ENCODE measurements at regions not wholly inside any gene's neighbourhood (a gene's known extent, or its start where the extent isn't known, plus 50 kb on each side); places are given as distances from the start of the nearest gene placed in this dataset.

GRCh38 chr1:227432981-227433380 is 114.7 kb upstream of the CDC42BPA start:
- no peaks in the 10 kb centered on the region for H3K36me3 ChIP-seq
- H3K4me3 ChIP-seq = no peak overlapping the region
- H3K4me1 ChIP-seq (ENCODE audit: control insufficient read depth in 1 of 2, low read depth in 2 of 2) = peaks cover 15 to 36% of the 10 kb centered on the region in 2 donors
- no peaks in the 10 kb centered on the region for H3K27me3 ChIP-seq (replicated peaks; ENCODE audit: insufficient read depth)
- no peaks in the 10 kb centered on the region for H3K9me3 ChIP-seq
- H3K27ac ChIP-seq = no peak overlapping the region
- ATAC-seq (ENCODE audit: insufficient number of reproducible peaks, low FRiP score, low read depth) = no peak
- no peak for TF ChIP-seq CTCF (IDR thresholded peaks at IDR 0.05)
- DNase-seq (ENCODE audit: low spot score) = no peak

GRCh38 chr1:227432181-227432535 is 113.9 kb upstream of the CDC42BPA start:
- Histone ChIP-seq H3K27ac (peak overlapping the region in 1 of 2 donors; percentile 13), H3K4me3 (no peak overlapping the region), H3K36me3 (no peaks in the 10 kb centered on the region), H3K9me3 (no peaks in the 10 kb centered on the region), H3K27me3 (replicated peaks; ENCODE audit: insufficient read depth) (no peaks in the 10 kb centered on the region), H3K4me1 (ENCODE audit: control insufficient read depth in 1 of 2, low read depth in 2 of 2) (peaks cover 15 to 38% of the 10 kb centered on the region in 2 donors)
- DNase-seq (ENCODE audit: low spot score) (no peak), ATAC-seq (ENCODE audit: insufficient number of reproducible peaks, low FRiP score, low read depth) (no peak)
- no peak for TF ChIP-seq CTCF (IDR thresholded peaks at IDR 0.05)

- H3K27ac ChIP-seq = peak overlapping the region; percentile 59 to 66
- no peak for DNase-seq (ENCODE audit: low spot score)
- H3K27me3 ChIP-seq (replicated peaks; ENCODE audit: insufficient read depth) = no peaks in the 10 kb centered on the region
- no peak for TF ChIP-seq CTCF (IDR thresholded peaks at IDR 0.05)
- peaks cover 15 to 38% of the 10 kb centered on the region in 2 donors for H3K4me1 ChIP-seq (ENCODE audit: control insufficient read depth in 1 of 2, low read depth in 2 of 2)
- ATAC-seq (ENCODE audit: insufficient number of reproducible peaks, low FRiP score, low read depth) = no peak
- H3K4me3 ChIP-seq = no peak overlapping the region
- H3K9me3 ChIP-seq = no peaks in the 10 kb centered on the region
- no peaks in the 10 kb centered on the region for H3K36me3 ChIP-seq
Observed at GRCh38 chr1:227429447-227430359, 111.4 kb upstream of the CDC42BPA start.

DNA sequence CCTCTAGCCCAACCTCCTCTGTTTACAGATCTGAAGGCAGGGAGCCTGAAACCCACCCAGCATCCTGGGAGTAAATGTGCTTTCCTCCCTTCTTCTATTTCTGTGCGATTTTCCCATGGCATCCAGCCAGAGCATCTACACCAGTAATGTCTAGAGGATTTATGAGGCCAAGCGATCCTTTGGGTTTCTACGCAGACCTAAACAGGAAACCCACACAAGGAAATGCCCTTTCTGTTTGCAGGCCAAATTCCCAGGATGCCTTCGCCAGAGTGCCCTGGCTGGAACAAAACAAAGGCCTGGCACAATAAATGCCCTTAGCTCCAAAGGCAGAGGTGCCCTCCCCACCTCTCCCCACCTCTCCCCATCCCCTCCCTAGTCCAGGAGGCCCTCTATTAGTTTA is 110.5 kb upstream of the CDC42BPA start:
- Histone ChIP-seq H3K36me3 (no peaks in the 10 kb centered on the region), H3K4me3 (no peak overlapping the region), H3K4me1 (ENCODE audit: control insufficient read depth in 1 of 2, low read depth in 2 of 2) (peaks cover 15 to 38% of the 10 kb centered on the region in 2 donors), H3K27me3 (replicated peaks; ENCODE audit: insufficient read depth) (no peaks in the 10 kb centered on the region), H3K27ac (peak overlapping the region; percentile 59 to 66), H3K9me3 (no peaks in the 10 kb centered on the region)
- TF ChIP-seq CTCF (IDR thresholded peaks at IDR 0.05) = no peak
- DNase-seq (ENCODE audit: low spot score) (no peak), ATAC-seq (ENCODE audit: insufficient number of reproducible peaks, low FRiP score, low read depth) (no peak)

- H3K4me3 ChIP-seq = no peak overlapping the region
- H3K27ac ChIP-seq = no peak overlapping the region
- H3K27me3 ChIP-seq (replicated peaks; ENCODE audit: insufficient read depth) = no peaks in the 10 kb centered on the region
- DNase-seq (ENCODE audit: low spot score) (no peak), ATAC-seq (ENCODE audit: insufficient number of reproducible peaks, low FRiP score, low read depth) (no peak)
- no peak for TF ChIP-seq CTCF (IDR thresholded peaks at IDR 0.05)
- no peaks in the 10 kb centered on the region for H3K9me3 ChIP-seq
- no peaks in the 10 kb centered on the region for H3K36me3 ChIP-seq
- peaks cover 15 to 38% of the 10 kb centered on the region in 2 donors for H3K4me1 ChIP-seq (ENCODE audit: control insufficient read depth in 1 of 2, low read depth in 2 of 2)
Observed at GRCh38 chr1:227427411-227427810, 109.1 kb upstream of the CDC42BPA start.
